NCI-H187 (cell line): ENCODE measurements at regions not wholly inside any gene's neighbourhood (a gene's known extent, or its start where the extent isn't known, plus 50 kb on each side); places are given as distances from the start of the nearest gene placed in this dataset.
"Not testable (repeated sequence)": the region's sequence is repeated elsewhere in the genome, so short reads cannot be mapped to it uniquely, and the experiment has no call there.

Experiments
- DNase-seq, 2 experiments: peaks; one replicate each; lab custom pipeline; 2025; lab: John Stamatoyannopoulos, UW

DNA sequence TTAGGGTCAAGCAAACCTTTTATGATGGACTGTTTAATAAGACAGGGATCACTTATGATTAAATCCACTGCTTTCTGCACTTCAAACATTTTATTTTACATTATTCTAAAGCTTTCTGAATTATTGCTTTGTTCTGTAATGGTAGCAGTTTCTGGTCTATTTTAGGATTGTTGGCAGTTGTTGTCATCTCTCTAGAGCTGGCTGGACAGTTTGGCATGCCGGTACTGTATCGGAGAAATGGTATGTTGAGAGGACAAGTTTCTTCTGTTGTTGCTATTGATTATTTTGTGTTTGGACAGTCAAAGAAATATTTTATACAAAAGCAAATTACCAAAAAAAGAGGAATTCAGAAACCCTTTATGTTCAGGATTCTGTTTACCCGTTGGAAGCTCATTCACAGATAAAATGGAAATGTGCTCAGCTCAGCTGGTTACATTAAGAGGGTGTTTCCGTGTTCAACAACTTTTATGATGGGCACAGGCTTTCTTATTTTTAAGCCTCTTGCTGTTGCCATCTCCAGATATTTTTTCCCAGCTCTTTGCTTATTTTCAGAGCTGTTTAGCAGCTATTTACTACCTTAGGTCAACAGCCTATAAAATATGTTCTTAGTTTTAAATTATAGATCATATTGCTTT, 214.6 kb upstream of the IGFBP7 start:
- DNase-seq = no peak

DNA sequence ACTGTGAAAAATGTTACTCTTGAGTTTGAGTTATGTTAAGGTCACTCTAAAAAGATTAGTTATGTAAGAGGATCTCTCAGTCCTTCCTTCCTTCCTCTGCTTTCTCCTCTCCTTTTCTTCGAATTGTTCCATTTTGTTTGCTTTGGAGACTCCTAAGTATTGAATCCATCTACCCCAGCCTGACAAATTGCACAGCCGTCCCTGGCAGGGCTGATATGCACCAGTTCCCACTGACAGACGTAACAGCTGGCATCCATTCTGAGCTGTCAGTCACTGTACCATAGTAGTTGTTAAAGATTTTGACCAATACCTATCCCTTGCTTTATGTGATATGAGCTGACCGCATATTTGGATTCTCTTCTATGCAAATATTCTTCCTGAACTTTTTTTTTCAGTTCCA, 210.7 kb upstream of the IGFBP7 start:
- no peak for DNase-seq

GRCh38 chr4:57320217-57320616, 210.0 kb upstream of the IGFBP7 start:
- no peak for DNase-seq

DNA sequence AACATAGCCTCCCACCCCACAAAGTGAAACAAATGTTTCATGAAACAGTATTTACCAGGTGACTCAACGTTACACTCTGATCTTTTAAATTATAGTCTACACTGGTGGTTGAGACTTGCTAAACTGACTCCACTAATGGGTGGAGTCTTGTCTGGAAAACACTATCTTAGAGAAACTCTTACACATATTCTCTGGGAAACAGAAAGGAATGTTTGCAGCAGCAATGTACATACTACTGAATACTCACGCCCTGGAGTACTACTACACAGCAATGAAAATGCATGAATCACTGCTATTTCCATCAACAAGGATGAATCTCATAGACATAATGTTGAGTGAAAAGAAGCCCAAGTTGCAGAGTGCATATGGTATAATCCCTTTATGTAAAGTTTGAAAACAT, 208.5 kb upstream of the IGFBP7 start:
- DNase-seq = no peak

DNA sequence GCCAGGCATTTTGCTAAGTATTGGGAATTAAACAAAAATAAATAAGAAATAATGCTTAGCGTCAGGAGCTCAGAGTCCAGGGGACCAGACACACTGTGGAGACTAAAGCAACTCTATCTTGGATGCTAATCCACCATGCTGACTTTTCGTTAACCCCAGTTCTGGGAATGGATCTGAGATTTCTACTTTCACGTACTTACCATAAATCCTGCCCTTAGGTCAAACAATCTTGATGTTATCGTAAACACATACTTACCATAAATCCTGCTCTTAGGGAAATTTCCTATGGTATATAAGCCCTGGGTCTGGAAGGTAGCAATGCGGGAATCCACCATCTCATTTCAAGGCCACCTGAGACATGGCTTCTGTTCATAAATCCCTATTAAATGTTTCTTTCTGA, 204.5 kb upstream of the IGFBP7 start:
- DNase-seq = no peak

DNA sequence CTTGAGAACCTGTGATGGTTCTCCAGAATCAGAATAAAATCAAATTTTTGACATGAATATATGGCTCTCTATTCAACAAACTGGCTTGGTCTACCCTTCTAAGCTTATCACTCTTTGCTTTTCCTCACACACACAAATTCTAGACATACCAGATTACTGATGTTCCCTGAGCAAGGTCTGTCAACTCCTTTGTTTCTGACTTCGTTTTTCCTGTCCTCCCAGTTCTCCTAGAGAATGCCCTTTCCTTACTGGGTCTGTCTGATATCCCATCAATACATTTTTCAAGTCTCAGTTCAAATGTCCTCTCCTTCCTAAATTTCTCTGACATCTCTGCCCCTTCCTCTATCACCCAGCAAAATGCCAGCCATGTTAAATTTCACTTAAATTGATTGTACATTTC, 202.1 kb upstream of the IGFBP7 start:
- DNase-seq = no peak

DNA sequence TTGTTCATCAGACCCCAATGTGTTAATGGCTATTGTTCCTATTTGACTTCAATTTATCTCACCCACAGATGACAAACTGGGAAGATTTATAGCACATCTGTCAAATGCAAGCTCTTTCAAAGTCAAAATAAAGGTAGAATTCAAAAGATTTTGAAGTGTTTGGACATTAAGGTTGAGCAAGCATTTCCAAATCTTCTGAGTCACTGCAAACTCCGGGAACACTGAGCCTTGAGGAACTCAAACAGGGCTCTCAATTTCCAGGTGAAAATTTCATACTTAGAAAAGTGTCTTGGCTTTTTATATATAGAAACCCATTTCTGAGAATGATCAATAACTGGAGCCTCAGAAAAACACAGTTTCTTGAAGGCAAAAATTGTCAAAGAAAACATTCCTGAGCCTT, 199.5 kb upstream of the IGFBP7 start:
- DNase-seq = no peak

GRCh38 chr4:57308301-57308700, 198.1 kb upstream of the IGFBP7 start:
- DNase-seq = no peak

DNA sequence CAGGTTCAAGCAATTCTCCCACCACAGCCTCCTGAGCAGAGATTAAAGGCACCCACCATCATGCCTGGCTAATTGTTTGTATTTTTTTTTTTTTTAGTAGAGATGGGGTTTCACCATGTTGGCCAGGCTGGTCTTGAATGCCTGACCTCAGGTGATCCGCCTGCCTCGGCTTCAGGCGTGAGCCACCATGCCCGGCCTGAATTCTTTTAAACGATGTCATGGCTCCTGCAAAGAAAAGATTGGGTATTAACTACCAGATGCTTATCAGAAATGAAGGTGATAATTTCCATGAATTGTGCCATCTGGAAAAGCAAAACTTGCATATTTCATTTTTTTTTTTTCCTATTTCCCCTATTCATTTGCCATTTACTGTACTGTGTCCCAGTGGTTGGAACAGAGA, 195.7 kb upstream of the IGFBP7 start:
- DNase-seq = no peak

- no peak for DNase-seq
Observed at GRCh38 chr4:57303012-57303751, 193.0 kb upstream of the IGFBP7 start.

DNA sequence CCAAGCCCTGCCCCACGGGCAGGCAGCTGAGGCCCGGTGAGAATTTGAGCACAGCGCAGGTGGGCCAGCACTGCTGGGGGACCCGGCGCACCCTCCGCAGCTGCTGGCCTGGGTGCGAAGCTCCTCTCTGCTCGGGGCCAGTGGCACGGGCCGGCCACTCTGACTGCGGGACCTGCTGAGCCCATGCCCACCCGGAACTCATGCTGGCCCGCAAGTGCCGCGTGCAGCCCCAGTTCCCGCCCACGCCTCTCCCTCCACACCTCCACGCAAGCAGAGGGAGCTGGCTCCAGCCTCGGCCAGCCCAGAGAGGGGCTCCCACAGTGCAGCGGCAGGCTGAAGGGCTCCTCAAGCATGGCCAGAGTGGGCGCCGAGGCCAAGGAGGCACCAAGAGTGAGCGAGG, 190.1 kb upstream of the IGFBP7 start:
- DNase-seq = not testable (repeated sequence)

DNA sequence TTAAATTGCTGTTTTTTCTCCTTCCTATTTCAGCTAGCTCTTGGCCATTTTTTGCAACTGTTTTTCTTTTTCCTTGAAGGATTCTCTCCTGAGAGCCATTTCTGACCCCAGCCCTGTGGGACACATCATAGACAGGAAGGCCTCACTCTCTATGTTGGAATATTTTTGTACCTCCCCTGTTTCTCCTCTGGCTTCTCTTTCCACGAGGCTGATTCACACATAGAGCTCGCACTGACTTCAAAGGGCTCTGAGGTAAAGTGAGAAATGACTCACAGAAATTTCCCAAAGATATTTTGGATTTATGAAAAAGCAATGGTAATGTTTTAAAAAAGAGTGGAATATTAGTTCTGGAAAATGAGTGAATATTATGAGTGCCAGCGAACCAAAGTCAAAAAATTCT, 181.7 kb upstream of the IGFBP7 start:
- no peak for DNase-seq

DNA sequence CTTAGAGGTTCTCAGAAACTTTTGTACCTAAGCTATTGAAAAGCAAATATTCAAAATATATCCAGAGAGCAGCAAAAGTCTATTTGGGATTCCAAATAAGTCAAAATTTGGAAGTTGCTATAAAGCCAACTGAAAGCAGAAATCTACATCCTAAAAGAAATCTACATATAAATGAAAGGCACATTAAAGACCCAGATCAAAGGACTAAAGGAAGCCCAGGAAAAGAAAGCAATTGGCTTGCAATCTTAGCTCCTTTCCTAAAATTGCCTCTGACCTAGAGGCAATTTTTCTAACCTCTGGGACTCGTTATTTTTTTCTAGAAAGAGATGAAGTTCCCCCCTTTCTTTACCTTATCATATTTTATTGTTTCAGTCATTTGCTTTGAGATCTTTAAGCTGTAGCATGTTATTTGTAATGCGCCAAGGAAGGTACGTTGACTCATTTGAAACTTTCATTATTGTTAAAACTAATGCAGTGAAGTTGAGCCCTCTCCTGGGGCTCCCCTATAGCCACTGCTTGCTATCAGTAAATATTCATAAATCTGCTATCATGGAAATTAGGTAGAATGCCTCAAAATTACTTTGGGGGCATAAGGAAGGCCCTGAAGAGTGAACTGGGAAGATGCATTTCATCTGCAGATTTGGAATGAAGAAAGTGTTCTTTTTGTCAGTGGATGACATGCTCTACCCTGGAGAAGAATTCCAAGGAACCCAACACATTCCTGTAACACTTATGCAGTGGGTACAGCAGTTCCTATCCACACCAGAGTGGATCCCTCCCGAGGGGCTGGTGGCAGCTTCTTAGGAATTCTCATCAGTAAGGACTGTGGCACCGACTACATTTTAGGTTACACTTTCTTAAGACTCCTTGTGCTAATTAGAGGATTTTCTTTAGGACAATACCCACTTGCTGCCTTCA, 177.8 kb upstream of the IGFBP7 start:
- DNase-seq = no peak

- no peak for DNase-seq
Observed at GRCh38 chr4:57282933-57283310, 172.7 kb upstream of the IGFBP7 start.

- no peak for DNase-seq
Observed at GRCh38 chr4:57280481-57280880, 170.3 kb upstream of the IGFBP7 start.

DNA sequence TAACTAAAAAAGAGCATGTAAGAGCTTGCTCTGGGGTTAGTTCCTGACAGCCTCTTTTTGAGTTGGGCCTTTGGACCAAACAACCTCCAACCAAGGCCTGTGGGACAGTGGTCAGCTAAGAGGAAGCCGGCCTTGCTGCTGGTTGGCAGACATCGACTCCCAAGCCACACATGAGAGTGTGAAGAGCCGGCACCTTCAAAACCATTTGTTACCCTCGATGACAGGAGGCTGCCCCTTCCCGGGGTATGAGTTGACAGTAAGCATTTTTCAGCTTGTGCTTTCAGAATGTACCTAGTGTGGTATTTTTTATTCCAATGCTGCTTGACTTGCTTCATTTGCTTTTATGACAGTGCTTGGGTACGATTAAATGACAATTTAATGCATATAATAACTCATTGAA, 168.6 kb upstream of the IGFBP7 start:
- no peak for DNase-seq

DNA sequence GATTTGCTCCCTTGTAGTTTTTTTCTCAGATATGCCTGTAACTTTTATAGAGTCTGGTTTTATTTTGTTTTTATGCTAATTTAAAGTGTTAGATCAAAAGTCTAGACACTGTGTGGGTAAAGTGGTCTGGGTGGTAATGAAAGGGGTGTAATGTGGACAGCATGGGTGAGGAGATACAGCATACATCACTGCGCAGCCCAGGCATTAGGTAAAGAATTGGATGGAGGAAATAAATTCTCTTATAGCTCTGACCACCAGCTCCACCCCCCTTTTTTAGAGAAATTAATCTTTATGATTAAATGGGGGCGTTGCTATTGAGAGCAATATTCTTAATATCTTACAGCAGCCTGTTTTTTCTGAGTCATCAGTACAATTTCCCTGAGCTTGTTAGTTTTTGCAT, 163.9 kb upstream of the IGFBP7 start:
- DNase-seq = no peak

DNA sequence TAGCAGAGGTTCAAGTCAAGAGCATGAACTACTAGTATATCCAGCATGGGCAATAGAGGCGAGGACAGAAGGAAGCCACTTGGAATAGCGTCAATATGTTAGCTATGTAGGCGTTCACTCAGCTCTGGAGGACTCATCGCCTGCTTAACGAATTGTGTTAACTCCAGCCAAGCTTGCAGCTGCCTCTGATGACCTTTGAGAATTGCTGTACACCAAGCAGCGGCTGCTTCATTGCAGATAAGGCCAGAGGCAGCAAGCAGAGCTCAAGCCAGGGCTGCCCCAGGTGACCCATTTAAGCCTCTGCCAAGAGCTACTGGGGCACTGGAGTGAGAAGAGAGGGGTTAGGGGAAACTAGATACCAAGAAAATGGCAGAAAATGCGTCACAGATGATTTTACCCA, 160.2 kb upstream of the IGFBP7 start:
- no peak for DNase-seq

DNA sequence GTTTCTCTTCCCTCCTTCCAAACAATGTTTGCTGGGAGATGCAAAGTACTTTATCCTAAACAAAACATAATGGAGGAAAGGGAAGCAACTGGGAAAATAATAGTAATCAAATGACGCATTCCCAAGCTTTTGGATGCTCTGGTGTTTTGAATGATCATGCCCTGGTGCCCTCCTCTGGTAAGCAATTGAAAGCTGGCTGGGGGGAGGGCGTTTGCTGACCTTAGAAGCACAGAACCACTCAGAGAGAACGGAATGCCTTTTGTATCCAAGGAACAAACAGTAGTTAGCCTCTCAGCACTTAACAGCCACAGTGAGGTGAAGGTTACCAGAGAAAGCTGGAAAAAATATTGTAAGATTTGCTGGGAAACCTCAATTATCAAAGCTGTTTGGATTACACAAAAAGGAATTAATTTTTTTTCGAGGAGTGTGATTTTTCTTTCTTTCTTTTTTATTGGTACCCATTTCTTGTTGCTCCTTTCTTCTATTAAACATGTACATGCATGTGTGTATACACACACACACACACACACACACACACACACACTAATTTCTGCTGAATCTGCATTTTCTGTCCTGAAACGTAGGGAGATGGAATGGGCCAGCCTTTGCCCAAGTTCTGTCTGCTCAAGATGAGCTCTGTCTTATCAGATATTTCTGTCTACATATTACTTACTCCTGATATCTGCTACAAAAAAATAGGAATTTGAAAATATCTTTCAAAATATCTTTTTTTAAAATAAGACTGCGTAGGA, 155.8 kb upstream of the IGFBP7 start:
- DNase-seq = no peak

DNA sequence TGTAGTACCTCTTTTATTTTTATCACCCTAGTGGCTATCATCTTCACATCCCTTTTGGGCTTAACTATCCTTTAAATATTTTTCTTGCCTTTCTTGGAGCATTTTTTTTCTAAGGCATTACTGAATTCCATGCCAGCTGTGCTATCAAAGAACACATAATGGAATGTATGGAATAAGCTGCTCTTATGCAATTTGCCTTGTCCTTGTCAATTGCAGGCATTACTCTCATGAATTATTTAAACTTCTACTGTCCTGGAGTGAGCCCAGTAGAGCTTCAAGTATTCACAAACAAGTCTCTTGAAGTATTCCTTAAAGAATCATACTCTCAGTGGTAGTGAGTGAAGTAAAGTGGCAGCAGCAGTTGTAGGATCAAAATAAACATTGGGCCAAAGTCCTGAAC, 144.6 kb upstream of the IGFBP7 start:
- no peak for DNase-seq

GRCh38 chr4:57249083-57249482, 138.9 kb upstream of the IGFBP7 start:
- no peak for DNase-seq

- DNase-seq = no peak
Observed at GRCh38 chr4:57243076-57243475, 132.9 kb upstream of the IGFBP7 start.
